NCI-H2196 treated with DMSO at 0.1 percent for 48 hours (cell line): ENCODE measurements at regions not wholly inside any gene's neighbourhood (a gene's known extent, or its start where the extent isn't known, plus 50 kb on each side); places are given as distances from the start of the nearest gene placed in this dataset.
"Not testable (repeated sequence)": the region's sequence is repeated elsewhere in the genome, so short reads cannot be mapped to it uniquely, and the experiment has no call there.

Experiments
- DNase-seq: peaks from one replicate; lab custom pipeline; 2025; ENCODE audit not compliant: unreplicated experiment; lab: John Stamatoyannopoulos, UW

GRCh38 chr4:38504396-38504715 is 159.6 kb upstream of the KLF3 start:
- no peak for DNase-seq

GRCh38 chr4:38509551-38509950 is 154.4 kb upstream of the KLF3 start:
- no peak for DNase-seq

- no peak for DNase-seq
Observed at GRCh38 chr4:38510201-38510600, 153.8 kb upstream of the KLF3 start.

- DNase-seq = no peak
Observed at GRCh38 chr4:38511702-38512101, 152.3 kb upstream of the KLF3 start.

GRCh38 chr4:38512840-38513239 is 151.2 kb upstream of the KLF3 start:
- DNase-seq = no peak

GRCh38 chr4:38514465-38515146 is 149.4 kb upstream of the KLF3 start:
- DNase-seq = no peak

GRCh38 chr4:38516190-38516589 is 147.8 kb upstream of the KLF3 start:
- DNase-seq = no peak

- no peak for DNase-seq
Observed at GRCh38 chr4:38519666-38520065, 144.3 kb upstream of the KLF3 start.

- no peak for DNase-seq
Observed at GRCh38 chr4:38523054-38523453, 140.9 kb upstream of the KLF3 start.

GRCh38 chr4:38523524-38524448 is 140.2 kb upstream of the KLF3 start:
- no peak for DNase-seq

- peak; percentile 6 for DNase-seq
Observed at GRCh38 chr4:38526412-38526811, 137.6 kb upstream of the KLF3 start.

- peak; percentile 33 for DNase-seq
Observed at GRCh38 chr4:38529189-38530115, 134.5 kb upstream of the KLF3 start.

GRCh38 chr4:38530486-38530885 is 133.5 kb upstream of the KLF3 start:
- DNase-seq = no peak

GRCh38 chr4:38531141-38531727 is 132.8 kb upstream of the KLF3 start:
- DNase-seq = peak; percentile 25

GRCh38 chr4:38532908-38533499 is 131.0 kb upstream of the KLF3 start:
- no peak for DNase-seq

- DNase-seq = no peak
Observed at GRCh38 chr4:38534344-38535045, 129.5 kb upstream of the KLF3 start.

GRCh38 chr4:38535071-38535470 is 128.9 kb upstream of the KLF3 start:
- not testable (repeated sequence) for DNase-seq

GRCh38 chr4:38535717-38536116 is 128.3 kb upstream of the KLF3 start:
- DNase-seq = no peak

- DNase-seq = no peak
Observed at GRCh38 chr4:38536716-38537115, 127.3 kb upstream of the KLF3 start.

- DNase-seq = no peak
Observed at GRCh38 chr4:38537666-38538065, 126.3 kb upstream of the KLF3 start.
